Natural killer cell (primary cell): ENCODE measurements at regions not wholly inside any gene's neighbourhood (a gene's known extent, or its start where the extent isn't known, plus 50 kb on each side); places are given as distances from the start of the nearest gene placed in this dataset.

Experiments
- ATAC-seq, 3 donors: fragments of 150-1000 bp in 2 of 3; fragments of 200-7000 bp in 1 of 3; cut with Tn5 transposase; 1 replicate in 1 of 3; 2 replicates in 2 of 3; pipeline ENCODE4 v1.10.0; 2021; ENCODE audit warnings: mild to moderate bottlenecking in 2 of 3, moderate library complexity in 2 of 3
- DNase-seq, 2 donors: peaks; one replicate each; pipeline versions ENCODE4 v3.0.0 to v3.0.0-alpha.2; 2013 to 2021; ENCODE audit warnings: mixed read lengths in 1 of 2
- H3K27ac ChIP-seq: one replicate; pipeline ENCODE4 v1.5.1; 2013; ENCODE audit warnings: mild to moderate bottlenecking, low read length
- H3K27me3 ChIP-seq: one replicate; pipeline ENCODE4 v1.6.1; 2013; ENCODE audit warnings: low read length; ENCODE audit not compliant: control insufficient read depth, insufficient read depth
- H3K36me3 ChIP-seq: one replicate; pipeline ENCODE4 v1.6.1; 2013; ENCODE audit warnings: low read length; ENCODE audit not compliant: control insufficient read depth, insufficient read depth
- H3K4me1 ChIP-seq: one replicate; pipeline ENCODE4 v1.6.1; 2013; ENCODE audit warnings: low read length; ENCODE audit not compliant: control insufficient read depth, insufficient read depth
- H3K4me3 ChIP-seq: one replicate; pipeline ENCODE4 v1.5.1; 2013; ENCODE audit warnings: low read length
- H3K9me3 ChIP-seq: one replicate; pipeline ENCODE4 v1.6.1; 2013; ENCODE audit warnings: low read length; ENCODE audit not compliant: control insufficient read depth, insufficient read depth
- H3K27ac Mint-ChIP-seq, 2 donors: one replicate each; pipeline ENCODE4 v1.8.0; 2022; ENCODE audit warnings: mild to moderate bottlenecking in 2 of 2, mixed read lengths in 2 of 2, moderate library complexity in 1 of 2
- H3K27me3 Mint-ChIP-seq, 2 donors: one replicate each; pipeline ENCODE4 v1.8.0; 2022; ENCODE audit warnings: low read depth in 2 of 2, mixed read lengths in 2 of 2
- H3K36me3 Mint-ChIP-seq: one replicate; pipeline ENCODE4 v1.8.0; 2022; ENCODE audit warnings: mixed read lengths
- H3K4me1 Mint-ChIP-seq, 2 donors: one replicate each; pipeline ENCODE4 v1.8.0; 2022; ENCODE audit warnings: mixed read lengths in 2 of 2
- H3K4me3 Mint-ChIP-seq: one replicate; pipeline ENCODE4 v1.8.0; 2022; ENCODE audit warnings: mild to moderate bottlenecking, moderate library complexity, mixed read lengths
- H3K9me3 Mint-ChIP-seq, 2 donors: one replicate each; pipeline ENCODE4 v1.8.0; 2022; ENCODE audit warnings: mixed read lengths in 2 of 2
- CTCF ChIP-seq: fragments of 200-600 bp; IDR thresholded peaks from one replicate; pipeline ENCODE4 v1.8.0; 2022; ENCODE audit warnings: antibody characterized with exemption
- WGBS: methylation state at CpG from one replicate; pipeline ENCODE4 v1.1.7; 2013; ENCODE audit warnings: missing lambda C conversion rate; ENCODE audit not compliant: insufficient coverage; 5-methylcytosine and 5-hydroxymethylcytosine counted together
- intact Hi-C: fragments of 100-400 bp; cut with micrococcal nuclease; formaldehyde crosslinking; loops from one replicate; pipeline ENCODE4 v1.14.2; 2022

- Mint-ChIP-seq H3K27ac (no peak overlapping the region), H3K27me3 (peaks cover 4 to 16% of the 10 kb centered on the region in 2 donors), H3K4me3 (no peak overlapping the region), H3K36me3 (no peaks in the 10 kb centered on the region), H3K9me3 (no peaks in the 10 kb centered on the region), H3K4me1 (no peaks in the 10 kb centered on the region)
- Histone ChIP-seq H3K27me3 (no peaks in the 10 kb centered on the region), H3K27ac (no peak overlapping the region), H3K9me3 (no peaks in the 10 kb centered on the region), H3K4me1 (no peaks in the 10 kb centered on the region), H3K36me3 (no peaks in the 10 kb centered on the region), H3K4me3 (no peak overlapping the region)
- 90% methylated on average over 11 of the region's 11 CpGs for WGBS
- intact Hi-C loops: no loop called here
- DNase-seq: no peak
- no peak for TF ChIP-seq CTCF
- ATAC-seq: no peak
These were observed 83.0 kb upstream of the SULF2 start for GRCh38 chr20:47868236-47868635.

- no peak overlapping the region for H3K4me3 Mint-ChIP-seq
- peaks cover 6 to 17% of the 10 kb centered on the region in 2 donors for H3K27me3 Mint-ChIP-seq
- intact Hi-C loops: no loop called here
- Histone ChIP-seq H3K4me3 (no peak overlapping the region), H3K9me3 (no peaks in the 10 kb centered on the region), H3K27me3 (no peaks in the 10 kb centered on the region), H3K27ac (no peak overlapping the region), H3K4me1 (no peaks in the 10 kb centered on the region), H3K36me3 (no peaks in the 10 kb centered on the region)
- no peak overlapping the region for H3K27ac Mint-ChIP-seq
- no peak for ATAC-seq
- no peaks in the 10 kb centered on the region for H3K9me3 Mint-ChIP-seq
- DNase-seq: no peak
- WGBS: 87% methylated on average over 15 of the region's 15 CpGs
- no peak for TF ChIP-seq CTCF
- no peaks in the 10 kb centered on the region for H3K4me1 Mint-ChIP-seq
- H3K36me3 Mint-ChIP-seq: no peaks in the 10 kb centered on the region
These were observed 82.5 kb upstream of the SULF2 start for GRCh38 chr20:47867831-47868230.

GRCh38 chr20:47866480-47866879 lies 81.2 kb upstream of the SULF2 start:
- ATAC-seq (no peak), DNase-seq (no peak)
- peaks cover 6 to 17% of the 10 kb centered on the region in 2 donors for H3K27me3 Mint-ChIP-seq
- H3K9me3 ChIP-seq: no peaks in the 10 kb centered on the region
- intact Hi-C loops: no loop called here
- 91% methylated on average over 10 of the region's 10 CpGs for WGBS
- H3K4me1 ChIP-seq: no peaks in the 10 kb centered on the region
- no peak overlapping the region for H3K27ac Mint-ChIP-seq
- no peaks in the 10 kb centered on the region for H3K36me3 ChIP-seq
- no peak overlapping the region for H3K27ac ChIP-seq
- no peaks in the 10 kb centered on the region for H3K36me3 Mint-ChIP-seq
- H3K4me3 Mint-ChIP-seq: no peak overlapping the region
- no peak overlapping the region for H3K4me3 ChIP-seq
- no peaks in the 10 kb centered on the region for H3K27me3 ChIP-seq
- no peaks in the 10 kb centered on the region for H3K9me3 Mint-ChIP-seq
- no peaks in the 10 kb centered on the region for H3K4me1 Mint-ChIP-seq
- TF ChIP-seq CTCF: no peak

- H3K4me1 ChIP-seq: no peaks in the 10 kb centered on the region
- Mint-ChIP-seq H3K4me3 (no peak overlapping the region), H3K27me3 (peaks cover 6 to 17% of the 10 kb centered on the region in 2 donors), H3K27ac (no peak overlapping the region), H3K9me3 (no peaks in the 10 kb centered on the region), H3K36me3 (no peaks in the 10 kb centered on the region), H3K4me1 (no peaks in the 10 kb centered on the region)
- 78% methylated on average over 8 of the region's 9 CpGs for WGBS
- no peak for TF ChIP-seq CTCF
- no peak for DNase-seq
- H3K9me3 ChIP-seq: no peaks in the 10 kb centered on the region
- H3K27ac ChIP-seq: no peak overlapping the region
- no peaks in the 10 kb centered on the region for H3K27me3 ChIP-seq
- ATAC-seq: no peak
- intact Hi-C loops: no loop called here
- H3K36me3 ChIP-seq: no peaks in the 10 kb centered on the region
- no peak overlapping the region for H3K4me3 ChIP-seq
These were observed 80.6 kb upstream of the SULF2 start for GRCh38 chr20:47865912-47866311.
